ENCODE measurements at regions not wholly inside any gene's neighbourhood (a gene's known extent, or its start where the extent isn't known, plus 50 kb on each side); places are given as distances from the start of the nearest gene placed in this dataset.

DNA sequence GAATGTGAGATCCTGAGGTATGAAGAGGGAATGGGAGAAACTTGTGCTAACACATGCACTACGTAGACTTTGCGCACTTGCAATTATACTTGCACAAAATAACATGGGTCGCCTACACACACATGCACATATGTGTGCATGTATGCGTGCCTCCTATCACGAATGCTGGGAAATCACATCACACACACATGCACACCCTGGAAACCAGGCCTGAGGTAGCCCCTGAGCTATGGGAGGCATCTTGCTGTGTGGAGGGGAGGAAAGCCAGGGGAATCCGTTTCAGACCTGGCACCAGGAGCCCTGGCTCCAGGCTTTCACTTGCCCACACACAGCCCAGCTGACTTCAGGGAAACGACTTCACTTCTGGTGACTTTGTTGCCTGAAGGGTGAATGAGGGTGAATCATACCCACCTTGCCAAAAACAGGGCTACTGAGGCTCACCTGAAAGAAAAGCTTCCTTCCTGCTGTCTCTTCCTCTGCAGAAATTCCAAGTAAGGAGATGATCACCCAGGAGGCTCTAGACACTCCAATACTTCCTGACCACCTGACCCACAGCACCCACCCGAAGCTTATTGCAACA is 136.0 kb upstream of the NGF start:
- Mint-ChIP-seq H3K4me3 (ENCODE audit: low read depth) (no peak overlapping the region), H3K27ac (no peak overlapping the region), H3K36me3 (ENCODE audit: insufficient read depth) (no peaks in the 10 kb centered on the region), H3K27me3 (peaks cover 12% of the 10 kb centered on the region), H3K9me3 (ENCODE audit: low read depth) (no peaks in the 10 kb centered on the region), H3K4me1 (ENCODE audit: low read depth) (no peaks in the 10 kb centered on the region)
- TF ChIP-seq, protein P1, sequence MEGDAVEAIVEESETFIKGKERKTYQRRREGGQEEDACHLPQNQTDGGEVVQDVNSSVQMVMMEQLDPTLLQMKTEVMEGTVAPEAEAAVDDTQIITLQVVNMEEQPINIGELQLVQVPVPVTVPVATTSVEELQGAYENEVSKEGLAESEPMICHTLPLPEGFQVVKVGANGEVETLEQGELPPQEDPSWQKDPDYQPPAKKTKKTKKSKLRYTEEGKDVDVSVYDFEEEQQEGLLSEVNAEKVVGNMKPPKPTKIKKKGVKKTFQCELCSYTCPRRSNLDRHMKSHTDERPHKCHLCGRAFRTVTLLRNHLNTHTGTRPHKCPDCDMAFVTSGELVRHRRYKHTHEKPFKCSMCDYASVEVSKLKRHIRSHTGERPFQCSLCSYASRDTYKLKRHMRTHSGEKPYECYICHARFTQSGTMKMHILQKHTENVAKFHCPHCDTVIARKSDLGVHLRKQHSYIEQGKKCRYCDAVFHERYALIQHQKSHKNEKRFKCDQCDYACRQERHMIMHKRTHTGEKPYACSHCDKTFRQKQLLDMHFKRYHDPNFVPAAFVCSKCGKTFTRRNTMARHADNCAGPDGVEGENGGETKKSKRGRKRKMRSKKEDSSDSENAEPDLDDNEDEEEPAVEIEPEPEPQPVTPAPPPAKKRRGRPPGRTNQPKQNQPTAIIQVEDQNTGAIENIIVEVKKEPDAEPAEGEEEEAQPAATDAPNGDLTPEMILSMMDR (IDR thresholded peaks at IDR 0.05; ENCODE audit: unreplicated experiment): no peak
- DNase-seq (ENCODE audit: low spot score, unreplicated experiment): no peak

DNA sequence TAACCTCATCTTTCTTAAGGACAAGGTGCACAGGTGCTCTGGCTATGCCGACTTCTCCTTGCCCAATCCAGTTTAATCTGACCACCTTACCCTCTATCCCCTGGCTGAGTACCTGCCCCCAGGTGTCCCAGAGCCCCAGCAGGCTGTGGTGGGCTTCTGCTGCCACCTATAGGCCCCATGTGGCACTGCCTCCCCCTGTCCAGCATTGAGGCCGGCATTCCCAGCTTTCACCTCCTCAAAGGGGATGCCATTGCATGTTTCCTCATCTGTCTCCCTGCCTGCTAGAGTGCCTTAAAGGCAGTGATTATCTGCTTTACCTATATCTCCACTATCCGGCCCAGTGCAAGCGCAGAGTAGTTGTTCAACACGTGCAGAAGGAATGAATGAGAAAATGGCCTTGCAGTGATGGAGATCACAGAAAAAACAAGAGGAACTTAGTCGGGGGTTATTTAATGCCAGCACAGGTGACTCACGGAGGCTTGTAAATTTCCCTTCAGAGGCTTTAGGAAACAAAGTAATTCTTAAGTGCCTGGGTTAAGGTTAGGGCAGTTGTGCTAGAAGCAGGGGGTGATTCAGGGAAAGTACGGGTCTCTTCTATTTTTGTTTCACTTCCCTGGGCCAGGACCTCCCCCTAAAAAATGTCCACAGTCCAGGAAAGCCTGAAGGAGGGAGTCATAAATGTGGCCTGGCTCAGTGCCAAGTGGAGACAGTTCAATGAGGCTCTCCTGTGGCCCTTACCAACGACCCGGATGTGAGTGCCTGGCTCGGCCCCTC is 131.8 kb upstream of the NGF start:
- TF ChIP-seq, protein P1 (IDR thresholded peaks at IDR 0.05; ENCODE audit: unreplicated experiment): peak; percentile 91
- DNase-seq (ENCODE audit: low spot score, unreplicated experiment): peak; percentile 55
- Mint-ChIP-seq H3K4me3 (ENCODE audit: low read depth) (no peak overlapping the region), H3K9me3 (ENCODE audit: low read depth) (no peaks in the 10 kb centered on the region), H3K4me1 (ENCODE audit: low read depth) (no peaks in the 10 kb centered on the region), H3K27ac (no peak overlapping the region), H3K27me3 (peaks cover 16% of the 10 kb centered on the region), H3K36me3 (ENCODE audit: insufficient read depth) (no peaks in the 10 kb centered on the region)

DNA sequence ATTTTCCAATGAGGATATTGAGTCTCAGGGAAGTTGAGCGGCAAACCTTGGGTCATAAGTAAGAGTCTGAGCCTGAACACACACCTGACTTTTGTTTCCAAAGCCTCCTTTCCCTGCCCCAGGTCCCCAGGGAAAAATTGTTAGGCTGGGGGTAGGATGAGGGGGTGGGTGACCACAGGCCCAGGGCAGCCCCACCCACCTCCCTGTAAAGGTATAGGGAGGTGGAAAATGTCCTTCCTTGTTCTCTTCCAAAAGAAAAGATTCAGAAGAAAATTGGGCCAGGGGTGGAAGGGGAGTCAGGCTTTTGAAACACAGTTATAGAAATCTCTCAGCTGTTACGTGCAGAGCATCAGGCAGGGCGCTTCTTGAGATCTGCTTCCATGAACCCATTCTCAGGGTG is 129.7 kb upstream of the NGF start:
- TF ChIP-seq, protein P1 (IDR thresholded peaks at IDR 0.05; ENCODE audit: unreplicated experiment): no peak
- Mint-ChIP-seq H3K4me1 (ENCODE audit: low read depth) (no peaks in the 10 kb centered on the region), H3K27ac (no peak overlapping the region), H3K27me3 (peaks cover 10% of the 10 kb centered on the region), H3K4me3 (ENCODE audit: low read depth) (no peak overlapping the region), H3K36me3 (ENCODE audit: insufficient read depth) (no peaks in the 10 kb centered on the region), H3K9me3 (ENCODE audit: low read depth) (no peaks in the 10 kb centered on the region)
- DNase-seq (ENCODE audit: low spot score, unreplicated experiment): no peak

DNA sequence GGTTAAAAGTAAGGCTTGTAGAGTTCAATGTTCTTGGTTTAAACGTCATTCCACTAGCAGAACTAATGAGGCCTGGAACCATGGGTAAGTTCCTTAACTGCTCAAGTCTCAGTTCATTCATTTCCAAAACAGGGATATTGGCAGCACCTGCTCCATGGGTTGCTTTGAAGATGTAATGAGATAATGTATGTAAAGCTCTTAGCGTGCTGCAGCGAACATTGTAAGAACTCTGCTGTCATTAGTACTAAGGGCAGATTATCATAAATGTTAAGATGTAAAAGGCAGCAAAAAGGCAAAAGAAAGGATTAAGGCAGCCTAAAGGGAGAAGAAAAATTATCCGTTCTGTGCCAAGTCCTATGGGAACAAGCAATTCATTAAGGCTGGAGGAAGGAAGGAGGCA is 129.1 kb upstream of the NGF start:
- Mint-ChIP-seq H3K27ac (no peak overlapping the region), H3K4me1 (ENCODE audit: low read depth) (no peaks in the 10 kb centered on the region), H3K27me3 (peaks cover 8% of the 10 kb centered on the region), H3K9me3 (ENCODE audit: low read depth) (no peaks in the 10 kb centered on the region), H3K36me3 (ENCODE audit: insufficient read depth) (no peaks in the 10 kb centered on the region), H3K4me3 (ENCODE audit: low read depth) (no peak overlapping the region)
- TF ChIP-seq, protein P1 (IDR thresholded peaks at IDR 0.05; ENCODE audit: unreplicated experiment): no peak
- DNase-seq (ENCODE audit: low spot score, unreplicated experiment): no peak

DNA sequence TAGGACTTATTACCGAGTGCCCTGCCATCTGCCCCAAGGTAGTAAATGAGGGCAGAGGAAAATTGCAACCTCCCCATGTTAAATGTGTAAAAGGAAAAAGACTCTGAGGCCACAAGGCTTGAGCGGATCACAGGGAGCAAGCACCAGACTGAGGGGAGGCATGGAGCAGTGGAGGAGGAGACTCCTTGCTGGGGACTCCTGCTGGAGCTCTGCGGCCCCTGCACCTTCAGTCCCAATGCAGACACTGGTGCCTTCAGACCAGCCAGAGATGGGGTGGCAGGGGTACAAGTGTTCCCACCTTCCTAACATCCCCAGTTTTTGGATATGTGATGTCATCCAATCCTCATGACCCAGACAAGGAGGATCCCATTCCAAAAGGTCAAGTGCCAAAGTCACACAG is 128.4 kb upstream of the NGF start:
- Mint-ChIP-seq H3K4me3 (ENCODE audit: low read depth) (no peak overlapping the region), H3K36me3 (ENCODE audit: insufficient read depth) (no peaks in the 10 kb centered on the region), H3K27ac (no peak overlapping the region), H3K9me3 (ENCODE audit: low read depth) (no peaks in the 10 kb centered on the region), H3K27me3 (peaks cover 5% of the 10 kb centered on the region), H3K4me1 (ENCODE audit: low read depth) (no peaks in the 10 kb centered on the region)
- no peak for DNase-seq (ENCODE audit: low spot score, unreplicated experiment)
- TF ChIP-seq, protein P1 (IDR thresholded peaks at IDR 0.05; ENCODE audit: unreplicated experiment): peak; percentile 40

Measured in progenitor cell of endocrine pancreas (in vitro differentiated cells).